Lung (tissue), 11 donors: ENCODE measurements at regions not wholly inside any gene's neighbourhood (a gene's known extent, or its start where the extent isn't known, plus 50 kb on each side); places are given as distances from the start of the nearest gene placed in this dataset.
A peak's percentile ranks its signal among the peaks of the same experiment; 100 is the strongest.

Experiments
- ATAC-seq: fragments of 200-7000 bp; cut with Tn5 transposase; one replicate; pipeline ENCODE4 v1.9.1; 2020; ENCODE audit warnings: moderate number of reproducible peaks; ENCODE audit not compliant: insufficient read depth, low FRiP score
- DNase-seq, 3 donors: peaks; one replicate each; pipeline ENCODE4 v3.0.0-alpha.2; 2013 to 2017
- H3K27ac ChIP-seq, 2 donors: one replicate each; pipeline ENCODE4 v1.5.1; 2013; ENCODE audit warnings: mild to moderate bottlenecking in 2 of 2, moderate library complexity in 2 of 2, control low read depth in 1 of 2, inconsistent platforms in 1 of 2, low read depth in 1 of 2, low read length in 1 of 2
- H3K27me3 ChIP-seq, 3 donors: one replicate each; pipeline ENCODE4 v1.5.1; 2013; ENCODE audit warnings: low read length in 2 of 3; ENCODE audit not compliant: control insufficient read depth in 3 of 3, insufficient read depth in 3 of 3
- H3K36me3 ChIP-seq, 4 donors: one replicate each; pipeline ENCODE4 v1.5.1; 2013; ENCODE audit warnings: low read length in 4 of 4, mild to moderate bottlenecking in 1 of 4, moderate library complexity in 1 of 4; ENCODE audit not compliant: control insufficient read depth in 4 of 4, insufficient read depth in 4 of 4
- H3K4me1 ChIP-seq, 5 donors: one replicate each; pipeline ENCODE4 v1.5.1; 2013; ENCODE audit warnings: low read length in 5 of 5, mild to moderate bottlenecking in 2 of 5, moderate library complexity in 1 of 5; ENCODE audit not compliant: control insufficient read depth in 5 of 5, insufficient read depth in 5 of 5
- H3K4me3 ChIP-seq: one replicate; pipeline ENCODE4 v1.5.1; 2013; ENCODE audit warnings: mild to moderate bottlenecking, control low read depth, moderate library complexity
- H3K9ac ChIP-seq, 2 donors: one replicate each; pipeline ENCODE4 v1.5.1; 2013; ENCODE audit warnings: low read length in 2 of 2, control low read depth in 1 of 2; ENCODE audit not compliant: insufficient read depth in 1 of 2
- H3K9me3 ChIP-seq, 4 donors: one replicate each; pipeline ENCODE4 v1.5.1; 2013; ENCODE audit warnings: low read length in 3 of 4, mild to moderate bottlenecking in 1 of 4, moderate library complexity in 1 of 4; ENCODE audit not compliant: control insufficient read depth in 4 of 4, insufficient read depth in 3 of 4
- CTCF ChIP-seq: IDR thresholded peaks from 2 replicates; pipeline ENCODE4 v1.5.1; 2012; ENCODE audit warnings: mild to moderate bottlenecking; ENCODE audit errors: control extremely low read depth, extremely low read depth
- WGBS, 2 donors: extraction: QIAGEN DNeasy Blood & Tissue Kit; methylation state at CpG; one replicate each; pipeline ENCODE4 v1.1.7; 2013; 5-methylcytosine and 5-hydroxymethylcytosine counted together
- donor health status: control.
- donor health status: control.
- donor health status: Bipolar disorder and iron deficiency.
- donor health status: healthy.
- donor health status: DM: yes; HTN: yes; CAD: no.

- Histone ChIP-seq H3K4me3 (no peak overlapping the region), H3K27me3 (no peaks in the 10 kb centered on the region), H3K27ac (no peak overlapping the region), H3K36me3 (no peaks in the 10 kb centered on the region), H3K9me3 (no peaks in the 10 kb centered on the region), H3K9ac (no peak overlapping the region), H3K4me1 (peaks cover 0 to 13% (median 0%) of the 10 kb centered on the region in 5 donors)
- TF ChIP-seq CTCF, result no peak
- 96 to 97% methylated on average over 5 of the region's 5 CpGs for WGBS, 2 donors
- no peak for DNase-seq
- ATAC-seq, result no peak
These were observed 99.9 kb downstream of the C17orf67 start for GRCh38 chr17:56733833-56734232.

DNA sequence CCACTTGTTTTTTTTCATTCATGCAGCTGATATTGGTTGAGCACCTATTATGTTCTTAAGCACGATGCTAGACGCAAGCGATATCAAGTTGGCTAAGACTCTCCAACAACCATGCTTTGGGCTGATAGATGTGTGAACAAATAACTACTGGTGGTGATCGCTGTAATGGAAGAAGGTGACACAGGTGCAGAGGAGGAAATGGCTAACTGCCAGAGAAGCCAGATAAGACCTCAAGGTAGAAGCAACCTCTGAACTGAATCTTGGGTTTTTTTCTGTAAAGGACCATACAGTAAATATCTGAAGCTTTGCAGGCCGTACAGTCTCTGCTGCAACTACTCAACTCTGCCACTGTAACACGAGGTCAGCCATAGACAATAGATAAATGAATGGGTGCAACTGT lies 97.9 kb downstream of the C17orf67 start:
- ATAC-seq (no peak), DNase-seq (no peak)
- Histone ChIP-seq H3K4me1 (peaks cover 0 to 13% (median 0%) of the 10 kb centered on the region in 5 donors), H3K27ac (no peak overlapping the region), H3K36me3 (no peaks in the 10 kb centered on the region), H3K27me3 (no peaks in the 10 kb centered on the region), H3K4me3 (no peak overlapping the region), H3K9me3 (peaks cover 0 to 1% (median 0%) of the 10 kb centered on the region in 4 donors), H3K9ac (no peak overlapping the region)
- no peak for TF ChIP-seq CTCF
- 89 to 96% methylated on average over 6 of the region's 6 CpGs for WGBS, 2 donors

- peak; percentile 52 to 72 (median 64) for DNase-seq
- Histone ChIP-seq H3K27me3 (no peaks in the 10 kb centered on the region), H3K27ac (no peak overlapping the region), H3K9ac (no peak overlapping the region), H3K4me1 (peaks cover 0 to 13% (median 0%) of the 10 kb centered on the region in 5 donors), H3K4me3 (no peak overlapping the region), H3K36me3 (no peaks in the 10 kb centered on the region), H3K9me3 (peaks cover 0 to 1% (median 0%) of the 10 kb centered on the region in 4 donors)
- no peak for ATAC-seq
- TF ChIP-seq CTCF, result no peak
- WGBS, 2 donors, result 64 to 67% methylated on average over 22 of the region's 22 CpGs
These were observed 96.1 kb downstream of the C17orf67 start for GRCh38 chr17:56737421-56738161.
